Body of pancreas (tissue), 4 donors: ENCODE measurements at regions not wholly inside any gene's neighbourhood (a gene's known extent, or its start where the extent isn't known, plus 50 kb on each side); places are given as distances from the start of the nearest gene placed in this dataset.
A peak's percentile ranks its signal among the peaks of the same experiment; 100 is the strongest.

Source experiments
- ATAC-seq: fragments of 150-250 bp; one replicate; pipeline ENCODE4 v1.9.1; 2016
- DNase-seq, 4 donors: peaks; one replicate each; pipeline ENCODE4 v3.0.0-alpha.2; 2019
- H3K27ac ChIP-seq, 4 donors: fragments of 200-600 bp; sonication (generic); 1 replicate in 3 of 4; 2 replicates in 1 of 4; pipeline versions ENCODE4 v1.5.1 to v1.6.1; 2016 to 2019; ENCODE audit warnings: mild to moderate bottlenecking in 1 of 4, mixed read lengths in 1 of 4, moderate library complexity in 1 of 4
- H3K27me3 ChIP-seq, 2 donors: fragments of 200-600 bp; sonication (generic); one replicate each; pipeline ENCODE4 v1.6.0; 2016; ENCODE audit warnings: mild to moderate bottlenecking in 1 of 2
- H3K36me3 ChIP-seq, 2 donors: fragments of 200-600 bp; sonication (generic); replicated peaks in 1 of 2; 2 replicates each; pipeline ENCODE4 v1.5.1; 2016; ENCODE audit warnings: low read depth in 2 of 2; ENCODE audit not compliant: insufficient read depth in 1 of 2
- H3K4me1 ChIP-seq: fragments of 200-600 bp; sonication (generic); one replicate; pipeline ENCODE4 v1.6.0; 2016
- H3K4me3 ChIP-seq, 2 donors: fragments of 200-600 bp; sonication (generic); 1 replicate in 1 of 2; 2 replicates in 1 of 2; pipeline ENCODE4 v1.5.1; 2016 to 2019
- H3K9me3 ChIP-seq, 3 donors: fragments of 200-600 bp; sonication (generic); 1 replicate in 2 of 3; 2 replicates in 1 of 3; pipeline ENCODE4 v1.5.1; 2016
- CTCF ChIP-seq, 7 experiments: fragments of 450-650 bp in 4 of 7; fragments of 200-600 bp in 3 of 7; sonication (generic) in 3 of 7; IDR thresholded peaks; one replicate each; pipeline ENCODE4 v1.5.1; 2016 to 2019; ENCODE audit warnings: antibody characterized with exemption in 7 of 7
- POLR2A ChIP-seq, 3 donors: fragments of 450-650 bp; IDR thresholded peaks; one replicate each; pipeline ENCODE4 v1.6.1; 2016; ENCODE audit warnings: antibody characterized with exemption in 3 of 3, mild to moderate bottlenecking in 2 of 3
- WGBS, 2 donors: methylation state at CpG; one replicate each; pipeline ENCODE4 v1.1.5; 2017; 5-methylcytosine and 5-hydroxymethylcytosine counted together
- intact Hi-C: fragments of 100-400 bp; cut with DNase I; formaldehyde crosslinking; loops from one replicate; pipeline ENCODE4 v1.15.1; 2023

DNA sequence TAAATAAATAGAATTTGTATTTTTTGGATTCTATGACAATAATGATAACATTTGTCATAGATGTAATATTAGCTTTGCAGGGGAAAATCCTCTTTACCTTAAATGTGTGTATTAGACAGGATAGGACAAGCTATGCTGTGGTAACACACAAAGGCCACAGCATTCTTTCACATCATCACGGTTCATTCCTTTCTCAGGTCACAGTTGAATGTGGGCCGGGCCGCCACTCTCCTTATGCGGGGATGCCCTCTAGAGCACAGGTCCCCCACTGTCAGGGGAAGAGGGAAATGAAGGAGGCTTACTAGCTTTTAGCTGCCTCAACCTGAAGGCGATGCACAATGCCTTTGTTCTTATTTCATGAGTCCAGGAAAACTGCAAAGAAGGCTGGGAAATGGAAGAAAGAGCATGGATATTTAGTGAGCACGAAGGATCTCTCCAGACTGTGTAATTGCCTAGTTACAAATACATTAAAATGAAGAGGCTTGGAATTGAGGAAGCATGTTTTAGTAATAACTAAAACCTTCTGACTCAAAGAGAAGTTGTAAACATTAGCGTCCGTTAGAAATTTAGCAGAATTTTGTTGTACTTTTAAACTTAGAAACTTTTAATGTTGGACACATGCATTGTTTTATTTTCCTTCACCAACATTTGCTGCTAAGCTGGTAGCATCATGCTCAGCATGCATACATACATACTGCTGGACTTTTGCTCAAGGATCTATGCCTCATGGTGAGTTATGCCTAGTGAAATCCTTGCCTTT, 248.9 kb upstream of the FOXQ1 start:
- peak in 1 of 7 experiments; percentile 8 for TF ChIP-seq CTCF (IDR thresholded peaks at IDR 0.05)
- TF ChIP-seq POLR2A (IDR thresholded peaks at IDR 0.05): no peak
- no peaks in the 10 kb centered on the region for H3K9me3 ChIP-seq
- intact Hi-C loops: no loop called here
- no peaks in the 10 kb centered on the region for H3K36me3 ChIP-seq
- H3K27me3 ChIP-seq: no peaks in the 10 kb centered on the region
- no peak overlapping the region for H3K27ac ChIP-seq
- H3K4me3 ChIP-seq: no peak overlapping the region
- no peaks in the 10 kb centered on the region for H3K4me1 ChIP-seq
- DNase-seq: no peak
- no peak for ATAC-seq
- WGBS, 2 donors: 87% methylated on average over 8 of the region's 8 CpGs

DNA sequence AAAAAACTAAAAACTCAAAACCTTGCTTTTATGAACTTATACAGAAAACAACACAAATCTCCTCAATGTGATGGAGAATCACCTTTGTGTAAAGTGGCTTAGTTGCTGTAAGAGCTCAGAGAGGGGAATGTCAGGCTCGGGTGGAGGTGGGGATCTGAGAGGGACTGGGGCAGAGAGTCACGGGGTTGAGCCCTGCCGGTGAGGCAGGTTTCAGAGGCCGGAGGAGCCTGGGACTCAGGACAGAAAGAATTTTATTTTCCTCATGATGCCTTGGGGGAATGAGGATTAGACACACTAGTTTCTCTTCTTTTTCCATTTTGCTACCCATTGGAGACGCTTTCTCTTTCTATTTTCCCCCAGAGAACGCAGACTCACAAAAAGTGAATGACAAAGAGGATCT, 252.3 kb upstream of the FOXQ1 start:
- H3K4me1 ChIP-seq: peaks cover 9% of the 10 kb centered on the region
- WGBS, 2 donors: 87 to 96% methylated on average over 6 of the region's 6 CpGs
- H3K9me3 ChIP-seq: no peaks in the 10 kb centered on the region
- no peaks in the 10 kb centered on the region for H3K27me3 ChIP-seq
- H3K36me3 ChIP-seq: no peaks in the 10 kb centered on the region
- intact Hi-C loops: no loop called here
- H3K27ac ChIP-seq: no peak overlapping the region
- ATAC-seq: no peak
- TF ChIP-seq CTCF (IDR thresholded peaks at IDR 0.05) (no peak), POLR2A (IDR thresholded peaks at IDR 0.05) (no peak)
- no peak for DNase-seq
- H3K4me3 ChIP-seq: no peak overlapping the region

DNA sequence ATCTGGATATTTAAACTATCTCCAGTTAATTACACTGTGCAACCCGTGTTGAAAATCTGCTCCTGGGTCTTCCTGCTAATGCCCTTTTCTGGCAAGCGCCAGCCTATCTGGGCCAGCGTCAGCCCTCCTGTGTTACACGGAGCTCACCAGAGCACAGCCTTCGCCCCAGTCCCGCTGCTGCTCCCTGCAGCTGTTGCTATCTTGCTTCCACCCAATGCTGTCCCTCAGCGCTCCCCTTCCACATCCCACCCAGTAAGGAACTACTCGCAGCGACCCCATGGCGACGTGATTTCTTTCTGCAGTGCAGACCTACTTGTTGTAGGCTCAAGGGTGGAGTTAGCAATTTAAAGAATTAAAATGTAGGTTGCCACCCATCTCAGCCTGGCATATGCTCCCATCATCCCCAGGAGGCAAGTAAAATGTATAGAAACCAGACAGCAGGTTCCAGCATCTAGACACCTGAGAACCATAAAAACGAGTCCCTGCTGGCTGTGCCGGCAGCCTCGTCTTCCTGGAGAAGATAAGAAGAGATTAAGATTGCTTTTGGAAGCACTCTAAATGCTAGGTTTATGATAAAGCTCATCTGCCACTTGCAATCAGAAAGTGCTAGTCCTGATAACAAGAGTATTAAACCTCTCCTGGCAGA, 254.3 kb upstream of the FOXQ1 start:
- no peak overlapping the region for H3K4me3 ChIP-seq
- peaks cover 12% of the 10 kb centered on the region for H3K4me1 ChIP-seq
- ATAC-seq (no peak), DNase-seq (no peak)
- intact Hi-C loops: no loop called here
- no peaks in the 10 kb centered on the region for H3K36me3 ChIP-seq
- TF ChIP-seq POLR2A (IDR thresholded peaks at IDR 0.05): no peak
- TF ChIP-seq CTCF (IDR thresholded peaks at IDR 0.05): no peak
- 62 to 86% methylated on average over 14 of the region's 14 CpGs for WGBS, 2 donors
- no peak overlapping the region for H3K27ac ChIP-seq
- no peaks in the 10 kb centered on the region for H3K27me3 ChIP-seq
- H3K9me3 ChIP-seq: no peaks in the 10 kb centered on the region

DNA sequence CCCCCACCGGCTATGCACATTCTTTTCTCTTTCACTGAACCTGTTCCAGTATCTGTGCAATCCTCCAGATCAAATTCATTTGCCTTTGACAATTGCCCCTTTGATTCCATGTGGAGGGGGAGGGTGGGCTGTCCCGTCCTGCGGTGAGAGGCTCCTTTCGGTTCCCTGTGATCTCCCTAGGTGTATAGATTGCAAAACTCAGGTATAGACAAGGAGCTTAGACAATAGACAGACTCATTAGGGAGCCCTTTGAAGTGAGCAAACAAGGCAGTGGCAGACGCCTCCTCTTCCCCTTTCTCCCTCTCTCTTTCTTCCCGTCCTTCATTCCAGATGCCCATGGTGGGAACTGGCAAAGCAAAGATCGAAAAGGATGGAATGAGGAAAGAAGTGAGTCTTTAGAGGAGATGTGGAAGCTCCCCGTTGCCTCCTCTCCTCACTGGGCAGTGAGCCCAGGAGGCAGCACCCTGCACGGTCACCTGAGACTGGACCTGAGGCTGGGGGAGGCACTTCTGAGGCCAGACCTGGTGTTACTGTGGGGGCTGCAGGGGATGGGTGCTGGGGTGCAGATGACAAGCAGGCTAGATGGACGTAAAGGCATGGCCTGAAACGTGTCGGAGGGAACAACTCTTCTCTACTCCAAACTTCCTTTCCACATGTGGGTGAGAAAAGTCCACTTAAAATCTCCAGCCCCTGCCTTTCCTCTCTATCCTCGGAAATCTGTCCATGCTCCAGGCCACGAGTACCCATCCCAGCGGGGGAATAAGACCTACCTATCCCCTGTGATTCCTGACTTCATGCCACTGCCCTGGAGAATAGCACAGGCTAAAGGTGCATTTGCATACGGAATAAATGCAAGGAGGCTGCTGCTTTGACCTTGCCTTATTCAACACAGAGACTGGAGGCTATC, 256.6 kb upstream of the FOXQ1 start:
- 56% methylated on average over 15 to 16 of the region's 16 CpGs for WGBS, 2 donors
- Histone ChIP-seq H3K4me1 (peaks cover 14% of the 10 kb centered on the region), H3K27ac (peak overlapping the region in 3 of 4 donors; percentile 7 to 42 (median 21)), H3K4me3 (no peak overlapping the region), H3K27me3 (no peaks in the 10 kb centered on the region), H3K36me3 (no peaks in the 10 kb centered on the region), H3K9me3 (no peaks in the 10 kb centered on the region)
- intact Hi-C loops: no loop called here
- ATAC-seq: peak; percentile 49
- TF ChIP-seq CTCF (IDR thresholded peaks at IDR 0.05) (no peak), POLR2A (IDR thresholded peaks at IDR 0.05) (no peak)
- DNase-seq: no peak
